OCI-LY7 (cell line): ENCODE measurements at regions not wholly inside any gene's neighbourhood (a gene's known extent, or its start where the extent isn't known, plus 50 kb on each side); places are given as distances from the start of the nearest gene placed in this dataset.

ENCODE experiments used
- BruUV-seq: library from RNA; stranded (reverse); fragments of 400-500 nt; replicated peaks from 2 replicates; lab custom pipeline; 2021; lab: Mats Ljungman, UMichigan
- CTCF ChIA-PET: fragments of 300-600 bp; sonication (Branson Sonifier 250); formaldehyde crosslinking; loops from one replicate; lab custom pipeline; 2022; ENCODE audit warnings: antibody characterized with exemption; ENCODE audit not compliant: unreplicated experiment; lab: Charles Lee
- POLR2A ChIA-PET: fragments of 300-600 bp; sonication (Branson Sonifier 250); formaldehyde crosslinking; loops from one replicate; lab custom pipeline; 2022; ENCODE audit warnings: antibody characterized with exemption; lab: Charles Lee
- DNase-seq: peaks from one replicate; pipeline ENCODE4 v3.0.0-alpha.2; 2015; ENCODE audit warnings: low spot score
- H2AFZ ChIP-seq: fragments of 200-600 bp; sonication (generic), shearing (Covaris generic); 2 replicates; pipeline ENCODE4 v1.6.1; 2014; ENCODE audit warnings: mild to moderate bottlenecking, antibody characterized with exemption, low read length, moderate library complexity
- H3K27ac ChIP-seq: fragments of 200-600 bp; sonication (generic); 2 replicates; pipeline ENCODE4 v1.5.1; 2014; ENCODE audit warnings: mixed run types, low read depth, mild to moderate bottlenecking, moderate library complexity, low read length, inconsistent platforms; ENCODE audit not compliant: poor library complexity, severe bottlenecking
- H3K36me3 ChIP-seq: fragments of 200-600 bp; sonication (generic); 2 replicates; pipeline ENCODE4 v1.6.1; 2014; ENCODE audit warnings: mild to moderate bottlenecking, antibody characterized with exemption, low read length, moderate library complexity, mixed read lengths; ENCODE audit not compliant: insufficient read depth
- H3K4me1 ChIP-seq: fragments of 200-600 bp; sonication (generic); 2 replicates; pipeline ENCODE4 v1.5.1; 2014; ENCODE audit warnings: mild to moderate bottlenecking, low read length; ENCODE audit not compliant: insufficient read depth, poor library complexity, severe bottlenecking
- H3K4me2 ChIP-seq: fragments of 200-600 bp; sonication (generic); 2 replicates; pipeline ENCODE4 v1.6.1; 2014; ENCODE audit warnings: mild to moderate bottlenecking, low read length
- H3K4me3 ChIP-seq: fragments of 200-600 bp; sonication (generic); 2 replicates; pipeline ENCODE4 v1.5.1; 2014; ENCODE audit warnings: mild to moderate bottlenecking, low read depth, low read length; ENCODE audit not compliant: poor library complexity, severe bottlenecking
- H3K79me2 ChIP-seq: fragments of 200-600 bp; sonication (generic); 2 replicates; pipeline ENCODE4 v1.6.1; 2016; ENCODE audit warnings: low read depth, mild to moderate bottlenecking, low read length, moderate library complexity, mixed read lengths; ENCODE audit not compliant: insufficient read depth
- H3K9me2 ChIP-seq: fragments of 200-600 bp; sonication (generic); 2 replicates; pipeline ENCODE4 v1.6.1; 2016; ENCODE audit warnings: mild to moderate bottlenecking, low read length, mixed read lengths; ENCODE audit not compliant: insufficient read depth
- H3K9me3 ChIP-seq: fragments of 200-600 bp; sonication (generic); 2 replicates; pipeline ENCODE4 v1.6.1; 2014; ENCODE audit warnings: mild to moderate bottlenecking, mixed run types, low read length, mixed read lengths
- H4K20me1 ChIP-seq: fragments of 200-600 bp; sonication (generic); 2 replicates; pipeline ENCODE4 v1.6.1; 2014; ENCODE audit warnings: mild to moderate bottlenecking, antibody characterized with exemption, low read length, moderate library complexity, mixed read lengths; ENCODE audit not compliant: insufficient read depth
- EZH2phosphoT487 ChIP-seq: fragments of 200-600 bp; sonication (generic); IDR thresholded peaks from 2 replicates; pipeline ENCODE4 v1.6.1; 2018; ENCODE audit warnings: low read depth, borderline replicate concordance, mild to moderate bottlenecking, mixed run types, antibody characterized with exemption, low read length, moderate library complexity, mixed read lengths
- intact Hi-C: fragments of 100-400 bp; cut with micrococcal nuclease; formaldehyde crosslinking; loops from one replicate; pipeline ENCODE4 v1.10.0; 2022; ENCODE audit not compliant: unreplicated experiment
- TF ChIP-seq, protein P1 (sequence below): fragments of 200-600 bp; sonication (generic); conservative IDR thresholded peaks from 2 replicates; pipeline ENCODE4 v1.5.1; 2014; ENCODE audit warnings: mild to moderate bottlenecking, antibody characterized with exemption, low read length, moderate library complexity, mixed read lengths

GRCh38 chr9:135415586-135415985, 64.0 kb upstream of the PPP1R26 start:
- H3K9me3 ChIP-seq, result no peaks in the 10 kb centered on the region
- intact Hi-C loops, result no loop called here
- no peak for DNase-seq
- ChIA-PET CTCF (interaction anchor here (0.6 kb wide), 1 partner anchor 167 kb away, joined by 3 read pairs; no protein-coding TSS in a partner anchor), POLR2A (interaction anchor here (0.6 kb wide), 1 partner anchor 831 kb away, joined by 3 read pairs; no protein-coding TSS in a partner anchor)
- no TSS peak for BruUV-seq
- no peak overlapping the region for H3K27ac ChIP-seq
- no peaks in the 10 kb centered on the region for H3K4me1 ChIP-seq
- no peak for TF ChIP-seq EZH2phosphoT487
- TF ChIP-seq, protein P1, sequence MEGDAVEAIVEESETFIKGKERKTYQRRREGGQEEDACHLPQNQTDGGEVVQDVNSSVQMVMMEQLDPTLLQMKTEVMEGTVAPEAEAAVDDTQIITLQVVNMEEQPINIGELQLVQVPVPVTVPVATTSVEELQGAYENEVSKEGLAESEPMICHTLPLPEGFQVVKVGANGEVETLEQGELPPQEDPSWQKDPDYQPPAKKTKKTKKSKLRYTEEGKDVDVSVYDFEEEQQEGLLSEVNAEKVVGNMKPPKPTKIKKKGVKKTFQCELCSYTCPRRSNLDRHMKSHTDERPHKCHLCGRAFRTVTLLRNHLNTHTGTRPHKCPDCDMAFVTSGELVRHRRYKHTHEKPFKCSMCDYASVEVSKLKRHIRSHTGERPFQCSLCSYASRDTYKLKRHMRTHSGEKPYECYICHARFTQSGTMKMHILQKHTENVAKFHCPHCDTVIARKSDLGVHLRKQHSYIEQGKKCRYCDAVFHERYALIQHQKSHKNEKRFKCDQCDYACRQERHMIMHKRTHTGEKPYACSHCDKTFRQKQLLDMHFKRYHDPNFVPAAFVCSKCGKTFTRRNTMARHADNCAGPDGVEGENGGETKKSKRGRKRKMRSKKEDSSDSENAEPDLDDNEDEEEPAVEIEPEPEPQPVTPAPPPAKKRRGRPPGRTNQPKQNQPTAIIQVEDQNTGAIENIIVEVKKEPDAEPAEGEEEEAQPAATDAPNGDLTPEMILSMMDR, result no peak
- no peak overlapping the region for H3K4me2 ChIP-seq
- no peaks in the 10 kb centered on the region for H4K20me1 ChIP-seq
- H3K9me2 ChIP-seq, result no peaks in the 10 kb centered on the region
- no peaks in the 10 kb centered on the region for H3K79me2 ChIP-seq
- H2AFZ ChIP-seq, result no peak overlapping the region
- H3K36me3 ChIP-seq, result no peaks in the 10 kb centered on the region
- no peak overlapping the region for H3K4me3 ChIP-seq

DNA sequence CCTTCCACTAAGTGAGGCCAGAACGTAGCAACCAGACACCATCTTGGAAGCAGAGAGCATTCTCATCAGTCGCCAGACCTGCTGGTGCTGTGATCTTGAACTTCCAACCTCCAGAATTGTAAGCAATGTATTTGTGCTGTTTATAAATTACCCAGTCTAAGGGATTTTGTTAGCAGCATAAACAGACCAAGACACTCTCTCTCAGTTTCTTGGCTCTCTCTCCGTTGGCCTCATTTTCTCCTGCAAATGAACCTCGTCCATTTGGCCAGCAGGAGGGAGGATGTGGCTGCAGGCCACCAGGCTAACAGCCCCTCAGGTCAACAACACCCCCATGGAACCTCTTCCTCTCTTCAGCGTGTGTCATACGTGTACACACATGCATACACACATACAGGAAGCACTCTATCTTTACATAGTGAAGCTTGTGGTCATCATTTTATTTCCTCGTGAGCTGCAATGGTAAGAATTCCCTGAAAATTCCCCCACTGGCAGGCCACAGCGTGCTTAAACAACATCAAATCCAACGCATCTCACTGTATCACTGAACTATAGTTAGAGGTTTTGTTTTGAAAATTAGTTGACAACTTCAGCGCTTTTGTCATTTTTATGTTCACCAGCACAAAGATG, 62.8 kb upstream of the PPP1R26 start:
- Histone ChIP-seq H3K79me2 (no peaks in the 10 kb centered on the region), H3K9me2 (no peaks in the 10 kb centered on the region), H3K9me3 (no peaks in the 10 kb centered on the region), H3K27ac (no peak overlapping the region), H3K4me2 (no peak overlapping the region), H3K4me1 (no peaks in the 10 kb centered on the region), H4K20me1 (no peaks in the 10 kb centered on the region), H2AFZ (no peak overlapping the region), H3K36me3 (no peaks in the 10 kb centered on the region), H3K4me3 (no peak overlapping the region)
- no peak for TF ChIP-seq EZH2phosphoT487
- TF ChIP-seq, protein P1, result no peak
- ChIA-PET CTCF (no interaction called here), POLR2A (no interaction called here)
- DNase-seq, result no peak
- intact Hi-C loops, result no loop called here
- no TSS peak for BruUV-seq

- Histone ChIP-seq H3K4me2 (no peak overlapping the region), H3K36me3 (no peaks in the 10 kb centered on the region), H3K27ac (no peak overlapping the region), H3K4me3 (no peak overlapping the region), H3K9me3 (no peaks in the 10 kb centered on the region), H3K79me2 (no peaks in the 10 kb centered on the region), H3K9me2 (no peaks in the 10 kb centered on the region), H3K4me1 (no peaks in the 10 kb centered on the region), H2AFZ (no peak overlapping the region), H4K20me1 (no peaks in the 10 kb centered on the region)
- no peak for DNase-seq
- intact Hi-C loops, result no loop called here
- no peak for TF ChIP-seq EZH2phosphoT487
- TF ChIP-seq, protein P1, result no peak
- no TSS peak for BruUV-seq
- ChIA-PET CTCF (no interaction called here), POLR2A (interaction anchor here (0.7 kb wide), 1 partner anchor 338 kb away, joined by 3 read pairs; no protein-coding TSS in a partner anchor)
Measured at GRCh38 chr9:135418161-135418560, 61.4 kb upstream of the PPP1R26 start.
